ENCODE measurements at regions not wholly inside any gene's neighbourhood (a gene's known extent, or its start where the extent isn't known, plus 50 kb on each side); places are given as distances from the start of the nearest gene placed in this dataset.

DNA sequence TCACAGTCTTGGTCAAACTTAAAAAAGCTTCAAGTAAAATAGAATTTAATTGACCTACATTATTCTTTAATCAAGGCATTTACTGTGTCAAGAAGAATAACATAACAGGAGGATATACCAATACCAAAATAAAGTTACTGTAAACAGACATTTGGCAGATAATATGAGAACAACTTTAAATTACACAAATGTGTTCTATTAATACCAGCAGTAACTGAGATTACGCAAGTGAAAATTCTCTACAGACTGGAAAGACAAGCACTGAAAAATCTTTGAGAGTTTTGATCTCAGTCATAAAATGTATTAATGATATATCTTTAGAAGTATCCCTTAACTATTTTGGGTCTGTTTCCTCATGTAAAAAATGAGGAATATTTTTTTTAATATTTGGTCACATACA lies 169.2 kb upstream of the SOX5 start:
- no peak for DNase-seq

- no peak for DNase-seq
Observed at GRCh38 chr12:24116548-24116947, 167.1 kb upstream of the SOX5 start.

DNA sequence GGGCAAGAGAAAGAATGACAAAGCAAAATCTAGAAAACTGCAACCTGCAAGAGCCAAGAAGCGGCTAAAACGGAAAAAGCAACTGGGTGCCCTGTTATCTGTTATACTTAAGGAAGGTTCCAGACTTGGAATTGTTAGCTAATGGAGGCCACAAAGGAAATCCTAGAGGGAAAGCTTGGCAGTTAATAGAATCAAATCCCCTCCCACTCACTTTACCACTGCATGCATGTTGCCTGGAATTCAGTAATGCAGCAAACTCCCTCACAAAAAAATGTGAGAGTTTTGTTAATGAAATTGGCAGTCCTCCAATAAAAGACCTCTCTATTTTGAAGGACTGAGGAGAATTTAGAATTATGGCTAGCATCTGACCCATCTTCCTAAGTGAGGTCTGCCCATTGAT lies 164.2 kb upstream of the SOX5 start:
- no peak for DNase-seq

- no peak for DNase-seq
Observed at GRCh38 chr12:24111616-24112015, 162.1 kb upstream of the SOX5 start.

GRCh38 chr12:24111086-24111485 lies 161.6 kb upstream of the SOX5 start:
- no peak for DNase-seq

- DNase-seq, result no peak
Observed at GRCh38 chr12:24109381-24110039, 160.0 kb upstream of the SOX5 start.

DNA sequence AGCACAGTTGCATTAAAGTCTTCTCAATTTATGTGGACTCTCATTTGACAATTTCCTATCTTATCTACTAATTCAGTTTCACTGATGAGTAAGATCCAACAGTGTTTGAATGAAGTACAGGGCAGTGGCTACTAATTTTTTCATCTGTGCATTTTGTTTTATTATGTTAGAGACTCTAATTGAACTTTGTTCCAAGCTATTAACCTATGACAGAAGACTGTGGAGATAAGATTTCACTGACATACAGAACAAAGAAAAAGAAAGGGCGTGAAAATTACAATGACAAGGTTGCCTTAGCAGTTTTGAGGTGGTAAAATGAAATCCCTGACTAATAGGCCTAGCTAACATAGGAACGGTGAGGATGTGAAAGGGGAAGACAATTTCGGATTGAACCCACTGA lies 153.2 kb upstream of the SOX5 start:
- no peak for DNase-seq

DNA sequence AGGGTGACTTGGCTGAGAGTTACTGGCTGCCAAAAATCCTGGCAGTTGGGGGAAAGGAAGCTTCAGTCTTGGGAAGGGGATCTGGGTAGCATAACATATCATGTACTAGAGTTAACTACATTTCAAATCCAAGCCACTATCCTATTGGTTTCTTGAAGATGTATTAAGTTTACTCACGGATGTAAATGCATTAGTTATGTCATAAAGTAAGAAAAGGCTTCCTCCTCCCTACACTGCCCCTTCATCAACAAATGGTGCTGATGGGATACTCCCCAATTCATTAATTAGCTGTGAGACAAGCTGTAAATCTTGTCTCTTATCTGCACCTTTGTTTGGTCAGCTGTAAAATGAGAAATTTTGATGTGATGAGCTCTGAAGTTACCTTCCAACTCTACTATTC lies 150.1 kb upstream of the SOX5 start:
- no peak for DNase-seq

DNA sequence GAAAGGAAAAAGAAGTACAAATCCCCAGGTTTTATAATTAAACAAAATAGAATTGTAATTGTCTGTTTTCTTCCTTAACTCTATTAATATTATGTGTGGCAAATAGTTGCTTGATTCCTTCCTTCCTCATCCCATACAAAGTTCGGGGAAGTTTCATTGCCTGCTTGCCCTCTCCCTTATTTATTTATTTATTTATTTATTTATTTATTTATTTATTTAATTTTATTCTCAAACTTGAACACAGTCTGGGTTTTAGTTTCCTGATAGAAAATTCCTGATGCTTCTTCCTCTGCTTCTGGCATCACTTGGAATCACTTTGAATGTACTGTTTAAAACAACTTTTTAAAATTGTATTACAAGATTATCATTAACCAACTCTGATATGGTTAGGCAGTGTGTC lies 145.8 kb upstream of the SOX5 start:
- DNase-seq, result no peak

DNA sequence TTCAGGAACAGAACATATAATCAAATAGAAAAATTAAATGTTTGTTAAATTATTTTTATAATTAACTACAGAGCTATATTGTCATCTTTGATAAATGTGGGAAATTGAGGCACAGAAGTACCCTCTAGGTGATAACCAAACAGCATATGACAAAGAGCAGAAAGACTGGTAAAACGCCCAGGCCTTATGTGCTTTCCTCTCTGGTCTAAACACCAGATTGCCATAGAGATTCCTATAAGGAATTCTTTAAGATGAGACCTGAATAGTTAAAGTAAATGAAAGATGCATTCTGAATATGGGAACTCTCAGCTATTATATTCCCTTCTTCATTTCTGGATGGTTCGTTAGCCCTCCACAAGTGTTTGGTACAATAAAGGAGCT lies 140.0 kb upstream of the SOX5 start:
- no peak for DNase-seq

DNA sequence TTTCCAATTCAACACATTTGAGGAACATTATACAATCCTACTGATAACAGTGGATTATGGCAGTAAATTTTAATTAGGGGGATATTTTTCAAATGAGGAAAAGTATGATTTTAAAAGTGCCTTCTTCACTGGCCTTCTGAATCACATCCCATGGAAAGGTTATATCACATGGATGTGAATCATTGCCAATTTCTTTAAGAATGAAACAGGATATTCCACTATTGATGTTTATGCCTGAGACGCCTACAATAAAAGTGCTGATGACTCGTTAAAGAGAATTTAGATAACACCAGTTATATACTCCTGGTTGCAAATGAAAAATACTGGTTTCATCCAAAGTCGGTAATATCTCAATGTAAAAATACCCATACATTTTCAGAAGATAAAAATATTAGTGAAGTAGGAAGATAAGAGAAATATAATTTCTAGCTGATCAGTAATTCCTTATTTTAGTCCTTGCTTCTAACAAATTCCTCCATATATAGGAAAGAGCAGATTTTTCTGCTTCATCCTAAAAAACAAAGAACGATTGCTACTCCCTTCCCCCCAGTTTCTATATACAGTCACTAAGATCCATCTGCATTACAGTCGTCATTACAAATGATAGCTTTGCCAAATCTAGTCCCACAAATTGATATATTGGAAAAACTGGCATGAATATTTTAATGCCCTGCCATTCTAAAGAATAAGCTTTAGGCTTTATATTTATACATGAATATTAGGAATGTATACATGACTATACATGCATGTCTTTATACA lies 139.5 kb upstream of the SOX5 start:
- no peak for DNase-seq

- DNase-seq, result no peak
Observed at GRCh38 chr12:24087294-24087693, 137.8 kb upstream of the SOX5 start.

DNA sequence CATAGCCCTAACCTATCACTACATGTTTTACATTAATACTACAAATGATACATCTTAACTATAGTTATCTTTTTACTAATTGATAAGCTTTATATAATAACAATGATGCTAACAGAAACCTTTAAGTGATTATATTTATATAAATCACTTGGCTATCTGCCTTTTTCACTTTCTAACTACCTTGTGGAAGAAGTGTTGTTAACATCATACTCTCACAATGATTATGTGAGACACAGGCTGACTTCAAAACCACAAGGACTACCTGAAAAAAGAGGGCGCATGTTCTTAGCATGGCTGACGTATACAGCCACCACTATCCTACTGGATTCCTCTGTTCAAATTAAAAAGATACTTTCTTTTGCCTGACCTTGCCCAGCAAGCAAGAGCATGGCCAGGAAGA lies 135.3 kb upstream of the SOX5 start:
- no peak for DNase-seq

GRCh38 chr12:24083838-24084237 lies 134.4 kb upstream of the SOX5 start:
- no peak for DNase-seq

DNA sequence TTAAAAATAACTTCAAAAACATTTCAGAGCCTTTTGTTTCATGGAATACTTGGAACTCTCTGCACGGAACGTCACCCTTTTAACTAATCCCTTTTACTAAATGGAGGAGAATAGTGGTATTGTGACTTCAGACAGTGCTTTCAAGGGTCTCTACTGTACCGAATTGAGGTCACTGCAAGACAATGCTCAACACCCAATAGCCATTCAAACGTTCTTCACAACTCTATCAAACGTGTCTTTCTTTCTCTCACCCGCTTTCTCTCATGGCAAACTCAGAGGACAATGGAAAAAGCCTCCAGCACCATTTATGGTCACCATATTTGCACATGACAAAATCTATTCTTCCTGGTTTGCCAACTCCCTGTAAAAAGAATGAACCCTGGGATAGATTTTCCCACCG lies 132.1 kb upstream of the SOX5 start:
- DNase-seq, result no peak

DNA sequence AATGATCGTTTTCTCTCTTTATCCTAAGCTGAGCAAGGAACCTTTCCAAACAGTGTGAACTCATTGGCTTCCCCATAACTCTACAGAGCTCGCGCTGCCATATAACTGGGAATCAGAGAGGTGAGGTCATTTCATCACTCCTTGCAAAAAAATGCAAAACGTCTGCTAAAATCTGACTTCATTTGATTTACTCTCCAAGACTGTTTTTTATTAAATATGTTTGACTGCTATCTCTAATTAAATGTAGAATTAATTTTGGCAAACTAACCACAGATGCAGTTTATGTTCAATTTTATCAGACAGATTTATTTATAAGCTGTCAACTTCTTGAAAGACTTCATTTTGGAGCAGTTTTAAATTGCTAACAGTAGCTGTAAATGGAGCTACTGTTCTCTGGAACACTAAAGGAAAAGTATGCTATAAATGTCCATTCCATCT lies 131.6 kb upstream of the SOX5 start:
- DNase-seq, result no peak

DNA sequence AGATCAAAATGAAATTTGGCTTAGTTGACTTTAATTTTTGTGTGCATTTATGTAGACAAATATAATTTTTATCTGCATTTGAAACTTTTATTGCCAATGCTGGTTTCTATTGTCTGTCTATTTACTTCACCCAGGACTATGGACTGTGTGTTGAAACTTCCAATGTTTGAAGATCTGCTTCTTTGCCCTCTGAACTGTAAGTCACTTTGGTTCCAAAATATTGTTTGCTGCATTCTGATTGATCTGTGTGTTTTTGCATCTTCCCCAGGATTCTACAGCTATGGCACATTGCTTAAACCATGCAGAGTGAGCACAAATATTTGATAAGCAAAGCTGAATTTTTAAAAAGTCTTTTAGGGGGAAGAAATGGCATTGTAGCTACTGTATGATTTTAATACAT lies 131.0 kb upstream of the SOX5 start:
- no peak for DNase-seq

DNA sequence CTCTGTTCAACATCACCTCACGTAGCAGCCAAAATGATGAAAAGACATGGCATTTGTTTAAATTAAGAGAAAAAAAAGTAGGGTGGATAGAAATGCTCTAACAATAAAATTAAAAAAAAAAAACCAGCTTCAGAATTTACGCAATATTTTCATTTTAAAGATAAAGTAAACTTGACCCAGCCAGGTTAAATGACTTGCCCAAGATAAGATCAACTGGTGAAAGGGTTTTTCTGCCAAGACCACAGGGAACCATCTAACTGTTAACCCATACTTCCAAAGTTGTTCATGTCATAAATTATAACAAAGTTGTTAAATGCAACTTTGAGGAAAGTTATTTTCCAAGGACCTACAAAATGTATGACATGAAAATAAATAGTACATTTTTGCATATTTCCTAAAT lies 129.6 kb upstream of the SOX5 start:
- no peak for DNase-seq

GRCh38 chr12:24078318-24078765 lies 128.9 kb upstream of the SOX5 start:
- DNase-seq, result no peak

DNA sequence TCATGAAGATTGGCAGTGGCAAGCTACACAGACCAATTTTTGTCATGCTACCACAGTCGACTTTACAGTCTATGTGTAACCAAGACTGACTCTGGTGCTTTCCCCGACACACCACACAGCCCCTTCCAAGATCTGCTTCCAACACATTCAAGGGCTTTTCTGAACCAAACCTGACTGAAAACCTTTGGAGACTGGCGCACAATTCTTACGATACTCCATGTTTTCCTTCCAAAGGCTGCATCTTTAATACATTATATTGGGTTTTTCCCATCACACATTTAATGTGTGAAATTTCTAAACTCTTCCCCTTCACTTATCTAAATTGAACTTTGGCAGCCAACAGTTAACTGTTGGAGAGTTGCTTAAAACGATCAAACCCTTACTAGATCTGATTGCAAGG lies 127.7 kb upstream of the SOX5 start:
- no peak for DNase-seq

GRCh38 chr12:24075650-24076049 lies 126.2 kb upstream of the SOX5 start:
- no peak for DNase-seq

DNA sequence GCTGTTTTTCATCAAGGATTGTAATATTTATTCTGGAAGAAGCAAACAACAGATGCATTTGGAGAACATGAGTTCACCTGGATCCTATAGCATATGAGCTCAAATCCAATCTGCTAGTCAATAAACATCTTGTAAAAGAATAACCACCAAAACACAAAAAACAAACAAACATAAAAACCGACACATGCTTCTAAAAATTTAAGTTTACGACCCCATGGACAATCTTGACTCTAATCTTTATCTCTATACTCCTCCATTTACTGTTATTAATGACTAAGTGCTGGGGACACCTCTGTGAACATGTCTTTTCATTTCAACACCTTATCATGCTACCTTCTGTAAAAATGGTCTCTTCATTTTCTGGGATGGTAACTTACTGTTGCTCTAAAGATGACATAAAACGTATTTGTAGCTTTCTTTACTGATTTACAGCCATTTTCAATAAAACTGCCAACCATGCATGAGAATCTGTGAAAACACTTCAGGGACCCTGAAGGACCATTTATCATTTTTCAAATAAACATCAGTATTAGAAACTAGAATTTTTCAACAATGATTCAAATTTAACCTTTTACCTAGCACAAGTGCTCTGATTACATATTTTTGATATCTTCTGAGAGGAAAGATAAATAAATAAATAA lies 123.8 kb upstream of the SOX5 start:
- no peak for DNase-seq

- no peak for DNase-seq
Observed at GRCh38 chr12:24072302-24072701, 122.8 kb upstream of the SOX5 start.

DNA sequence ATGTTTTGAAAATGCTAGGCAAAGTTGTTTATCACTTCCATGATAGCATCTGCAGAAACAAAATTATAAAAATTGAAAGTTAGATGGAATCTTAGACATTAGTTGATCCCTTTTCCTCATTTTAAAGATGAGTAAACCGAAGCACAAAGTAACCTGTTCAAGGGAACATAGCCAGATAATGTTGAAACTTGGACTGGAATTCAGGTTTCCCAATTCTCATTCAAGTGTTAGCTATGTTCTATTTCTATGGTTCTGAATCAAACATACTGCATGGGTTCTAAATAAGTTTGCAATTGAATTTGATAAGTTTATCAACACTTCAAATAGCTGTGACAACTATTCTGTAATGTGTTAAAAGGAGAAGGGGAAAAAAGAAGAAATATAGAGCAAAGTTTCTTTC lies 122.4 kb upstream of the SOX5 start:
- no peak for DNase-seq

Data from NCI-H2107 (cell line).